ENCODE measurements at regions not wholly inside any gene's neighbourhood (a gene's known extent, or its start where the extent isn't known, plus 50 kb on each side); places are given as distances from the start of the nearest gene placed in this dataset.

DNA sequence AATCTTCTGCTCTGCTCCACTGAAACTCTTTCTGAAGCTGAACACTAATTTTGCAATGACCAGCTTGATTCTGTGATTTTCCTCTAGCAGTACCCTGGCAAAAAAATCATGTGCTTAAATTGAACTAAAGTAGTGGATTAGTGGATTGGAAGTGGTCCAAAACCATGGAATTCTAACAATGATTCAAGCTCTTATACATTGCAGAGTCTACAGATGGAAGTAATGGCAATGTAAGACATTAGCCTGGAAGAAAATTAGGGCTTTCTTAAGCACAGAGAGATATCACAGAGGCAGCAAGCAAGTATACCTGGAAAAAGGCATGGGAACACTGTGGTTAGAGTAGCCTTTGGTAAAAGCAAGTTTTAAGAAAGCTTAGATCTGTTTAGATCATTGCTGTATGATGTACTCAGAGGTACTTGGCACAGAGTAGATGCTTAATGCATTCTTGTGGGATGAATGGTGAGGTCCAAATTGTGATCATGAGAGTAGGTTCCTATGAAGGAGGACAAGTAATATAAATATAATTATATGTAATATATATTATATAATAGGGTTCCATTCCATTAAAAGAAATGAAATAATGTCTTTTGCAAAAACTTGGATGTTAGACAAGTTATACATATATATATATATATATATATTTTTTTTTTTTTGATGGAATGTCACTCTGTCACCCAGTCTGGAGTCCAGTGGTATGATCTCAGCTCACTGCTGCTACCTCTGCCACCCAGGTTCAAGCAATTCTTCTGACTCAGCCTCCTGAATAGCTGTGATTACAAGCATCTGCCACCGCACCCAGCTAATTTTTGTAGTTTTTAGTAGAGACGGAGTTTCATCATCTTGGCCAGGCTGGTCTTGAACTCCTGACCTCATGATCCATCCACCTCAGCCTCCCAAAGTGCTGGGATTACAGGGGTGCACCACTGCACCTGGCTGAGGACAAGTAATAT lies 172.2 kb upstream of the SCN7A start:
- H3K27me3 ChIP-seq (ENCODE audit: insufficient read depth): no peaks in the 10 kb centered on the region
- H3F3A ChIP-seq (replicated peaks; ENCODE audit: insufficient read depth): peaks cover 7% of the 10 kb centered on the region
- H4K20me1 ChIP-seq (ENCODE audit: insufficient read depth): no peaks in the 10 kb centered on the region
- no peak for DNase-seq
- no peaks in the 10 kb centered on the region for H3K9me3 ChIP-seq
- H2AFZ ChIP-seq (ENCODE audit: low read depth): no peak overlapping the region
- peaks cover 2 to 7% of the 10 kb centered on the region in 2 experiments; a peak in 2 of 4 replicates for H3K4me1 ChIP-seq (ENCODE audit: control insufficient read depth in 1 of 2, insufficient read depth in 2 of 2, low read depth in 1 of 2, low read length in 1 of 2)
- H3K4me3 ChIP-seq (ENCODE audit: low read depth in 2 of 2, low read length in 1 of 2): no peak overlapping the region
- WGBS (ENCODE audit: low lambda C conversion rate): 27% methylated on average over 2 of the region's 2 CpGs
- peak overlapping the region; percentile 64 to 79; a peak in 3 of 4 replicates for H3K27ac ChIP-seq (ENCODE audit: low read depth in 2 of 2, low read length in 1 of 2)
- no peak overlapping the region; the same call in 1 of the 2 replicates for H3K9ac ChIP-seq
- no peaks in the 10 kb centered on the region for H3K9me2 ChIP-seq
- ChIA-PET POLR2A (no interaction called here), CTCF (interaction anchor here (0.6 kb wide), 1 partner anchor 1510 kb away, joined by 3 read pairs; no protein-coding TSS in a partner anchor)
- no peaks in the 10 kb centered on the region for H3K79me2 ChIP-seq (ENCODE audit: insufficient read depth)
- TF ChIP-seq NFIC (IDR thresholded peaks at IDR 0.05; ENCODE audit: borderline replicate concordance) (peak; percentile 84), RAD21 (IDR thresholded peaks at IDR 0.05; ENCODE audit: low read length) (no peak), NRF1 (IDR thresholded peaks at IDR 0.05; ENCODE audit: low read depth, low read length) (no peak), TEAD4 (IDR thresholded peaks at IDR 0.05; ENCODE audit: borderline replicate concordance, insufficient read depth) (peak; percentile 60; the same call in 1 of the 2 replicates), MXI1 (IDR thresholded peaks at IDR 0.05; ENCODE audit: low read depth, low read length) (no peak), EP300 (IDR thresholded peaks at IDR 0.05; ENCODE audit: borderline replicate concordance in 1 of 2, low read depth in 1 of 2, low read length in 1 of 2) (peak in 1 of 2 experiments; percentile 25; a peak in 1 of 4 replicates), JUND (IDR thresholded peaks at IDR 0.05) (peak; percentile 59), FOSL2 (IDR thresholded peaks at IDR 0.05; ENCODE audit: borderline replicate concordance, low read depth) (peak; percentile 27; the same call in 1 of the 2 replicates), RFX5 (IDR thresholded peaks at IDR 0.05; ENCODE audit: low read length) (no peak), TCF12 (IDR thresholded peaks at IDR 0.05) (peak; percentile 69), REST (IDR thresholded peaks at IDR 0.05; ENCODE audit: low read depth, low read length) (no peak), RXRA (IDR thresholded peaks at IDR 0.05; ENCODE audit: borderline replicate concordance, low read depth) (peak; percentile 16; the same call in 1 of the 2 replicates)
- peak overlapping the region; percentile 41; the same call in 1 of the 2 replicates for H3K4me2 ChIP-seq
- H3K36me3 ChIP-seq (replicated peaks in 1 of 2; ENCODE audit: control insufficient read depth in 1 of 2, insufficient read depth in 2 of 2, low read length in 1 of 2): no peaks in the 10 kb centered on the region

DNA sequence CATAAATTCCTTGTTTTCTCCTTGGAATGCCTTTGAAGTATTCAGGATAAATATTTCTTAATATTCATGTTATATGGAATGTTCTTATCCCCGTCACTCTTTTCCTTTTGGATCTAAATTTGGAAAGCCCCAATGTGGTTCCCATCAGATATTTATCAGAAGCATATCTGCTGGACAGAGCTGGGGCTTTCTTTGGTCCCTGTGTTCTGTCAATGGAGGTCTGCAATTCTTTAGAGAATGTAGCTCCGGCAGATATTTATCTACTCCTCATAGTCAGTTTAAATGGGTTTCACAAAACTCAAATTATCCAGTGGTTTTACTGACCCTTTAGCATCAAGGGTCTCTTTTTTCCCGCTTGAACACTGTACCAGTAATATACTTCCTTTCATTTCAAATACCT lies 167.8 kb upstream of the SCN7A start:
- Histone ChIP-seq H3K27me3 (ENCODE audit: insufficient read depth) (no peaks in the 10 kb centered on the region), H3K36me3 (replicated peaks in 1 of 2; ENCODE audit: control insufficient read depth in 1 of 2, insufficient read depth in 2 of 2, low read length in 1 of 2) (no peaks in the 10 kb centered on the region), H3K4me2 (no peak overlapping the region), H3K79me2 (ENCODE audit: insufficient read depth) (no peaks in the 10 kb centered on the region), H2AFZ (ENCODE audit: low read depth) (no peak overlapping the region), H3F3A (replicated peaks; ENCODE audit: insufficient read depth) (peaks cover 7% of the 10 kb centered on the region), H3K9me3 (no peaks in the 10 kb centered on the region), H3K4me1 (ENCODE audit: control insufficient read depth in 1 of 2, insufficient read depth in 2 of 2, low read depth in 1 of 2, low read length in 1 of 2) (peaks cover 2 to 7% of the 10 kb centered on the region in 2 experiments; a peak in 2 of 4 replicates), H3K9me2 (no peaks in the 10 kb centered on the region), H3K27ac (ENCODE audit: low read depth in 2 of 2, low read length in 1 of 2) (peak overlapping the region in 1 of 2 experiments; percentile 70; a peak in 1 of 4 replicates), H3K4me3 (ENCODE audit: low read depth in 2 of 2, low read length in 1 of 2) (no peak overlapping the region), H3K9ac (no peak overlapping the region), H4K20me1 (ENCODE audit: insufficient read depth) (no peaks in the 10 kb centered on the region)
- CTCF ChIA-PET: no interaction called here
- DNase-seq: no peak
- 32% methylated on average over 3 of the region's 3 CpGs for WGBS (ENCODE audit: low lambda C conversion rate)
- POLR2A ChIA-PET: no interaction called here
- peak; percentile 77 for TF ChIP-seq TCF12 (IDR thresholded peaks at IDR 0.05)
- peak; percentile 36; the same call in 1 of the 2 replicates for TF ChIP-seq POLR2AphosphoS5 (IDR thresholded peaks at IDR 0.05; ENCODE audit: low read depth, low read length)
- TF ChIP-seq NFIC (IDR thresholded peaks at IDR 0.05; ENCODE audit: borderline replicate concordance): peak; percentile 42; the same call in 1 of the 2 replicates
- peak; percentile 69; the same call in 1 of the 2 replicates for TF ChIP-seq REST (IDR thresholded peaks at IDR 0.05; ENCODE audit: low read depth, low read length)
- no peak for TF ChIP-seq FOXJ3 (CRISPR knock-in tag; IDR thresholded peaks at IDR 0.05)
- TF ChIP-seq PBX3 (IDR thresholded peaks at IDR 0.05): peak; percentile 41; the same call in 1 of the 2 replicates
- no peak for TF ChIP-seq MAX (IDR thresholded peaks at IDR 0.05; ENCODE audit: low read depth)
- TF ChIP-seq GATA2 (CRISPR knock-in tag; IDR thresholded peaks at IDR 0.05): peak; percentile 56
- TF ChIP-seq JUND (IDR thresholded peaks at IDR 0.05): 0 out of 2 replicates have a peak, but pooled peaks have one; percentile 10

Measured in SK-N-SH (cell line).